Endothelial cell of umbilical vein (primary cell): ENCODE measurements at regions not wholly inside any gene's neighbourhood (a gene's known extent, or its start where the extent isn't known, plus 50 kb on each side); places are given as distances from the start of the nearest gene placed in this dataset.

Experiments used
- BruUV-seq: library from RNA; stranded (reverse); fragments of 400-500 nt; replicated peaks from 2 replicates; lab custom pipeline; 2021; lab: Mats Ljungman, UMichigan
- CTCF ChIA-PET: fragments of 300-600, 350-600 bp; sonication (Branson Sonifier 250); formaldehyde crosslinking; loops from one replicate; lab custom pipeline; 2021; ENCODE audit warnings: antibody characterized with exemption, inconsistent platforms; lab: Charles Lee
- POLR2A ChIA-PET: fragments of 300-600, 350-600 bp; sonication (Branson Sonifier 250); formaldehyde crosslinking; loops from one replicate; lab custom pipeline; 2021; ENCODE audit warnings: antibody characterized with exemption, inconsistent platforms; lab: Charles Lee
- DNase-seq: peaks from one replicate; pipeline ENCODE4 v3.0.0-alpha.2; 2011; ENCODE audit warnings: low read depth, low spot score
- FAIRE-seq: peaks from 2 replicates; lab custom pipeline; 2011; peaks lifted over from hg19 to GRCh38; lab: Jason Lieb, UNC
- H2AFZ ChIP-seq: 2 replicates; pipeline ENCODE4 v1.6.0; 2012; ENCODE audit warnings: low read depth, low read length, control low read depth, inconsistent platforms
- H3K27ac ChIP-seq: 2 replicates; pipeline ENCODE4 v1.5.1; 2011; ENCODE audit warnings: low read depth, mild to moderate bottlenecking, control low read depth, low read length, moderate library complexity; ENCODE audit not compliant: insufficient read depth
- H3K27me3 ChIP-seq, 2 experiments: 2 replicates each; pipeline versions ENCODE4 v1.6.0 to v1.6.1; 2011; ENCODE audit warnings: low read length in 2 of 2, mixed read lengths in 1 of 2; ENCODE audit not compliant: control insufficient read depth in 2 of 2, insufficient read depth in 2 of 2
- H3K36me3 ChIP-seq, 2 experiments: 2 replicates in 1 of 2; 3 replicates in 1 of 2; pipeline ENCODE4 v1.5.1; 2011; ENCODE audit warnings: low read length in 2 of 2, mild to moderate bottlenecking in 1 of 2, moderate library complexity in 1 of 2; ENCODE audit not compliant: control insufficient read depth in 2 of 2, insufficient read depth in 2 of 2; ENCODE audit errors: extremely low read depth in 1 of 2
- H3K4me1 ChIP-seq: 3 replicates; pipeline ENCODE4 v1.5.1; 2011; ENCODE audit warnings: mild to moderate bottlenecking, low read length; ENCODE audit not compliant: control insufficient read depth, insufficient read depth; ENCODE audit errors: extremely low read depth
- H3K4me2 ChIP-seq: 2 replicates; pipeline ENCODE4 v1.6.1; 2011; ENCODE audit warnings: low read length, control low read depth, mixed read lengths; ENCODE audit not compliant: insufficient read depth
- H3K4me3 ChIP-seq, 3 experiments: fragments of 200-600 bp in 1 of 3; sonication (generic), shearing (Covaris generic) in 1 of 3; replicated peaks in 1 of 3; 2 replicates each; pipeline ENCODE4 v1.5.1; 2011 to 2016; ENCODE audit warnings: control low read depth in 3 of 3, low read length in 3 of 3, mild to moderate bottlenecking in 2 of 3, inconsistent platforms in 1 of 3, low read depth in 1 of 3, moderate library complexity in 1 of 3; ENCODE audit not compliant: insufficient read depth in 1 of 3
- H3K79me2 ChIP-seq: 2 replicates; pipeline ENCODE4 v1.6.0; 2012; ENCODE audit warnings: low read length, inconsistent platforms; ENCODE audit not compliant: control insufficient read depth, insufficient read depth
- H3K9ac ChIP-seq: replicated peaks from 2 replicates; pipeline ENCODE3; 2011; ENCODE audit warnings: low read length, control low read depth; ENCODE audit not compliant: insufficient read depth; ENCODE audit errors: extremely low read depth
- H3K9me1 ChIP-seq: replicated peaks from 3 replicates; pipeline ENCODE4 v1.6.0; 2011; ENCODE audit warnings: mild to moderate bottlenecking, low read length; ENCODE audit not compliant: control insufficient read depth, insufficient read depth; ENCODE audit errors: extremely low read depth
- H3K9me3 ChIP-seq: replicated peaks from 2 replicates; pipeline ENCODE4 v1.5.1; 2012; ENCODE audit warnings: low read length, inconsistent platforms; ENCODE audit not compliant: control insufficient read depth, insufficient read depth
- H4K20me1 ChIP-seq: replicated peaks from 2 replicates; pipeline ENCODE3; 2011; ENCODE audit warnings: mild to moderate bottlenecking, low read length; ENCODE audit not compliant: control insufficient read depth, insufficient read depth; ENCODE audit errors: extremely low read depth
- EZH2 ChIP-seq: IDR thresholded peaks from 2 replicates; pipeline ENCODE4 v1.6.1; 2012; ENCODE audit warnings: borderline replicate concordance, low read depth, mild to moderate bottlenecking, moderate library complexity, low read length, inconsistent platforms; ENCODE audit not compliant: severe bottlenecking
- FOS ChIP-seq: IDR thresholded peaks from 2 replicates; pipeline ENCODE4 v1.6.1; 2011; ENCODE audit warnings: mild to moderate bottlenecking, low read length, moderate library complexity, borderline replicate concordance; ENCODE audit not compliant: insufficient read depth
- GATA2 ChIP-seq: IDR thresholded peaks from 2 replicates; pipeline ENCODE4 v1.7.0; 2011; ENCODE audit warnings: low read depth, mild to moderate bottlenecking, moderate library complexity, mixed read lengths, low read length; ENCODE audit not compliant: insufficient read length, insufficient read depth
- JUN ChIP-seq: IDR thresholded peaks from 2 replicates; pipeline ENCODE4 v1.6.1; 2011; ENCODE audit warnings: borderline replicate concordance, low read depth; ENCODE audit not compliant: insufficient read length, insufficient read depth
- MYC ChIP-seq: IDR thresholded peaks from one replicate; pipeline ENCODE4 v1.6.1; 2011; ENCODE audit warnings: mild to moderate bottlenecking, low read depth, low read length
- POLR2A ChIP-seq: IDR thresholded peaks from 2 replicates; pipeline ENCODE4 v1.6.1; 2012; ENCODE audit warnings: low read depth, mild to moderate bottlenecking, control low read depth, low read length
- POLR2AphosphoS5 ChIP-seq: IDR thresholded peaks from 2 replicates; pipeline ENCODE4 v1.6.1; 2012; ENCODE audit warnings: low read depth, mild to moderate bottlenecking, control low read depth, low read length, moderate library complexity; ENCODE audit not compliant: insufficient read depth
- dilution Hi-C: fragments of 300-500 bp; cut with MboI; formaldehyde crosslinking; loops from one replicate; pipeline ENCODE4 v1.15.0; 2019; ENCODE audit warnings: low sequenced_read_pairs; ENCODE audit not compliant: extremely low pct_ligation_motif_present
- intact Hi-C: fragments of 100-400 bp; cut with micrococcal nuclease; formaldehyde crosslinking; loops from one replicate; pipeline ENCODE4 v1.10.0; 2022
- TF ChIP-seq, protein P1 (sequence below): IDR thresholded peaks from 2 replicates; pipeline ENCODE4 v1.6.1; 2011; ENCODE audit not compliant: insufficient read depth, insufficient read length
- TF ChIP-seq, protein P2 (sequence below), 2 donors: IDR thresholded peaks; 1 replicate in 1 of 2; 2 replicates in 1 of 2; pipeline ENCODE4 v1.5.1; 2011; ENCODE audit warnings: low read length in 2 of 2, mild to moderate bottlenecking in 2 of 2, moderate library complexity in 2 of 2, control low read depth in 1 of 2, inconsistent platforms in 1 of 2, low read depth in 1 of 2; ENCODE audit not compliant: insufficient read depth in 1 of 2; ENCODE audit errors: extremely low read depth in 1 of 2

DNA sequence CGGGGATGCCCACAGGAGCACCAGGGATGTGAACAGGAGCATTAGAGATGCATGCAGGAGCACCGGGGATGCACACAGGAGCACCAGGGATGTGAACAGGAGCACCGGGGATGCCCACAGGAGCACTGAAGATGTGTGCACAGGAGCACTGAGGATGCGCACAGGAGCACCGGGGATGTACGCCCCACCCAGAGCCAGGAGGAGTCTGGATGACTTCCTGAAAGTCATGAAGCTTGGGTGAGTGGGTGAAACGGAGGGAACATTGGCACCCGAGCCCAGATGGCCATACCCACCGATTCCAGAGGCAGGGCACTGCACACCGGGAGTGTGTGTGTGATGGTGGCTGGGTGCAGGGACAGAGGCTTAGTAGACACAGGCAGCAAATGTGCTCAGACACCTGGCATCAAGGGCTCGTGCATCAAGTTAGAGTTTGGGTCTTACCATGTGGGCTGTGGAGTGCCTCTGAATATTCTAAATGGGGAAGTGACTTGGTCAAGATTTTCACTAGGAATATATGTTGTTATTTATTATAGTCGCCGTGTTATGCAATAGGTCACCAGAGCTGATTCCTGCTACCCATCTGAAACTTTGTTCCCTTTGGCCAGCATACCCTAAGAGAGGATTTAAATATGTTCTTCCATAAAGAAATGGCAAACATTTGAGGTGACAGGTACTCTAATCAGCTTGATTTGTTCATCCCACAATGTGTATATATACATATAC, 365.8 kb upstream of the MYT1L start:
- dilution Hi-C loops (no loop called here), intact Hi-C loops (no loop called here)
- BruUV-seq: no TSS peak
- Histone ChIP-seq H3K36me3 (no peaks in the 10 kb centered on the region), H3K9me3 (peaks cover 5% of the 10 kb centered on the region), H3K4me2 (no peak overlapping the region), H3K27ac (no peak overlapping the region), H4K20me1 (no peaks in the 10 kb centered on the region), H3K9ac (no peak overlapping the region), H2AFZ (no peak overlapping the region), H3K79me2 (no peaks in the 10 kb centered on the region), H3K4me3 (no peak overlapping the region), H3K9me1 (no peaks in the 10 kb centered on the region), H3K27me3 (no peaks in the 10 kb centered on the region), H3K4me1 (no peaks in the 10 kb centered on the region)
- DNase-seq (no peak), FAIRE-seq (no peak)
- ChIA-PET POLR2A (no interaction called here), CTCF (no interaction called here)
- no peak for TF ChIP-seq FOS
- TF ChIP-seq GATA2: no peak
- TF ChIP-seq, protein P1, sequence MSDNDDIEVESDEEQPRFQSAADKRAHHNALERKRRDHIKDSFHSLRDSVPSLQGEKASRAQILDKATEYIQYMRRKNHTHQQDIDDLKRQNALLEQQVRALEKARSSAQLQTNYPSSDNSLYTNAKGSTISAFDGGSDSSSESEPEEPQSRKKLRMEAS: no peak
- TF ChIP-seq, protein P2, sequence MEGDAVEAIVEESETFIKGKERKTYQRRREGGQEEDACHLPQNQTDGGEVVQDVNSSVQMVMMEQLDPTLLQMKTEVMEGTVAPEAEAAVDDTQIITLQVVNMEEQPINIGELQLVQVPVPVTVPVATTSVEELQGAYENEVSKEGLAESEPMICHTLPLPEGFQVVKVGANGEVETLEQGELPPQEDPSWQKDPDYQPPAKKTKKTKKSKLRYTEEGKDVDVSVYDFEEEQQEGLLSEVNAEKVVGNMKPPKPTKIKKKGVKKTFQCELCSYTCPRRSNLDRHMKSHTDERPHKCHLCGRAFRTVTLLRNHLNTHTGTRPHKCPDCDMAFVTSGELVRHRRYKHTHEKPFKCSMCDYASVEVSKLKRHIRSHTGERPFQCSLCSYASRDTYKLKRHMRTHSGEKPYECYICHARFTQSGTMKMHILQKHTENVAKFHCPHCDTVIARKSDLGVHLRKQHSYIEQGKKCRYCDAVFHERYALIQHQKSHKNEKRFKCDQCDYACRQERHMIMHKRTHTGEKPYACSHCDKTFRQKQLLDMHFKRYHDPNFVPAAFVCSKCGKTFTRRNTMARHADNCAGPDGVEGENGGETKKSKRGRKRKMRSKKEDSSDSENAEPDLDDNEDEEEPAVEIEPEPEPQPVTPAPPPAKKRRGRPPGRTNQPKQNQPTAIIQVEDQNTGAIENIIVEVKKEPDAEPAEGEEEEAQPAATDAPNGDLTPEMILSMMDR (IDR thresholded peaks at IDR 0.05; ENCODE audit: extremely low read depth in 1 of 2, insufficient read depth in 1 of 2, low read depth in 1 of 2, low read length in 2 of 2): no peak
- TF ChIP-seq MYC: no peak
- TF ChIP-seq EZH2: no peak
- TF ChIP-seq JUN: no peak
- TF ChIP-seq POLR2AphosphoS5: no peak
- TF ChIP-seq POLR2A: no peak
